Pons (tissue), 1 donor: ENCODE measurements at regions not wholly inside any gene's neighbourhood (a gene's known extent, or its start where the extent isn't known, plus 50 kb on each side); places are given as distances from the start of the nearest gene placed in this dataset.

Experiments
- DNase-seq: peaks from one replicate; pipeline ENCODE4 v3.0.0-alpha.2; 2016; ENCODE audit warnings: low spot score

DNA sequence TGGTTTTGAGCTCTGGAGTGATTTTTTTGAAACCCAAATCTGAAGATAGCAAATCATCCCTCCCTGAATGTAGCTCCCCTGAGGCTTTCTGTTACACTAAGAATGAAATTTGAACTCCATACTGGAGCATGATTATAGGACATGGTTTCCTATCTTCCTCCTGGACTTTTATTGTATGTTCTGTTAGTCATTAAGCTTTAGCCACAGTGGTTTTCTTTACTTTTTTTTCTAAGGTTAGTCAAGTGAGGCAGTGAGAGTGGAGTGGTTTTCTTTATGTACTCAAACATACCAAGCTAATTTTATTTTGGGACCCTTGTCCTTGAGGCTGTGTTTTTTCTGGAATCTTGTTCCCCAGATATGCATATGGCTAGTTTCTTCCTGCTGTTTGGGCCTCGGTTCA is 55.2 kb upstream of the FRMD4B start:
- DNase-seq, result no peak

GRCh38 chr3:69439643-69440270 is 53.9 kb upstream of the FRMD4B start:
- DNase-seq, result peak; percentile 80

DNA sequence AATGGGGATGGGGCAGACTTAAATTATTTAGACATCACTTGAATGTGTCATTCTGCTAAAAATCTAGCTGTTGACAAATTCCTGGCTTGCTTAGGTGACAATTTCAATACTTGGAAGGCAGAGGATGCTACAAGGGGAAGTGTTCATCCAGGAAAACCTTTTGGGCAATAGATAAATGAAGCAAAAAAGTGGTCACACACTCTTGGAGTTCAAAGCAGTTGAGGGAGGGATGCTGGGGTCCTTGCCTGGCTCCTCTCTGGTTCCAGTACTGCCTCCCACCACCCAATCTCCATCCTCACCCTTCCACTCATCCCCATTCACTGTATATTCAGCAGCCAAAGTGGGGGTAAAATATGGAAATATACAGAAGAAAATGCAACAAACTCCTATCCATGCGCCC is 52.6 kb upstream of the FRMD4B start:
- DNase-seq, result no peak

DNA sequence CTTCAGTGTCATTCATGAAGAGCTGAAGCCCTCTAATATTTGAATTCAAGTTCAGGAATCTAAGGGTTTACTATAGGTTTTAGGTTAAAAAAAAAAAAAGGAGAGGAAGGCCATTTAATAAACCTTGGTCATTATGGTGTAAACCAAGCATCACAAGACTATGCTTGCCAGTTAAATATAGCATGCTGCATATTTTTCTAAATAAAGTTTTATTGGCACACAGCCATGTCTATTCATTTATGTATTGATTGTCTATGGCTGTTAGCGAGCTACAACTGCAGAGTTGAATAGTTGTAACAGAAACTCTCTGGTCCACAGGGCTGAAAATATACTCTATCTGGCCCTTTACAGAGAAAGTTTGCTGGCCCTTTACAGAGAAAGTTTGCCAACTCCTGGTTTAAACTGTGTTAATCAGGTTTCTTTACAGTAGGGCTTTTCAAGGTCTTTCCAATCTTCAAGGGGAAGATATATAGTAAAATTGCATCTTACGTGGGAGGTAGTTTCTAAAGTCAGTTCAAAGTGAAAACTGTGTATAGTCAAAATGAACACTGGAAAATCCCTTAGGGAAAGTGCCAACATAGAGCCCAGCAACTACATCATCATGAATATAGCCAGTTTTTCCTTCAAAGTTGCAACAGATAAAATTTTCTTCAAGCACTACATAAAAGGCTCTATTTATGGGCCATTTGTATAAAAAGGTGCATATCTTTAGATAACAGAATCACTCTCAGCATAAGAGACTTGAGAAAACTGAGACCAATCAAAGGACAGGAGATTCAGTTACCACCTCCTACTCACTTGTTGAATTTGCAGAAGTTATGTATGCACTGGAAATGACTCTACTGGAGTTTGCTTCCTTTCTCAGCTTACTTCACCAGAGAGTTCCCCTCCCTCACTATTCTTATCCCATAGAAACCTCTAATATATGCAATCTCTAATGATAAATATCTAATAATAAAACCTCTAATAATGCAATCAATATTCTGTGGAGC is 49.7 kb upstream of the FRMD4B start:
- no peak for DNase-seq
